Mesenchymal stem cell (in vitro differentiated cells and primary cell): ENCODE measurements at regions not wholly inside any gene's neighbourhood (a gene's known extent, or its start where the extent isn't known, plus 50 kb on each side); places are given as distances from the start of the nearest gene placed in this dataset.
"Not testable (repeated sequence)": the region's sequence is repeated elsewhere in the genome, so short reads cannot be mapped to it uniquely, and the experiment has no call there.

ENCODE experiments used
- DNase-seq: peaks from one replicate; pipeline ENCODE4 v3.0.0-alpha.2; 2013
- H2AFZ ChIP-seq: one replicate; pipeline ENCODE4 v1.6.1; 2013; ENCODE audit warnings: low read depth, mild to moderate bottlenecking, control low read depth, inconsistent platforms, low read length, moderate library complexity
- H2AK5ac ChIP-seq: 2 replicates; pipeline ENCODE4 v1.6.1; 2013; ENCODE audit warnings: low read length, moderate library complexity, mild to moderate bottlenecking, inconsistent platforms; ENCODE audit not compliant: severe bottlenecking
- H2BK120ac ChIP-seq: one replicate; pipeline ENCODE4 v1.6.1; 2013; ENCODE audit warnings: low read depth, mild to moderate bottlenecking, inconsistent platforms, low read length, moderate library complexity
- H2BK12ac ChIP-seq, 2 experiments: one replicate each; pipeline ENCODE4 v1.6.1; 2013; ENCODE audit warnings: inconsistent platforms in 2 of 2, low read length in 2 of 2, mild to moderate bottlenecking in 2 of 2, moderate library complexity in 2 of 2, control low read depth in 1 of 2
- H2BK15ac ChIP-seq: one replicate; pipeline ENCODE4 v1.6.1; 2013; ENCODE audit warnings: mild to moderate bottlenecking, low read depth, inconsistent platforms; ENCODE audit not compliant: poor library complexity, severe bottlenecking
- H2BK5ac ChIP-seq: 2 replicates; pipeline ENCODE4 v1.6.1; 2013; ENCODE audit warnings: low read depth, mild to moderate bottlenecking, low read length, control low read depth, inconsistent platforms; ENCODE audit not compliant: poor library complexity, severe bottlenecking
- H3K14ac ChIP-seq, 2 experiments: one replicate each; pipeline ENCODE4 v1.6.1; 2013; ENCODE audit warnings: inconsistent platforms in 2 of 2, low read length in 2 of 2, control low read depth in 1 of 2, mild to moderate bottlenecking in 1 of 2, moderate library complexity in 1 of 2
- H3K18ac ChIP-seq, 2 experiments: one replicate each; pipeline ENCODE4 v1.6.1; 2013; ENCODE audit warnings: inconsistent platforms in 2 of 2, low read length in 2 of 2, control low read depth in 1 of 2, low read depth in 1 of 2, mild to moderate bottlenecking in 1 of 2
- H3K23ac ChIP-seq, 2 experiments: one replicate each; pipeline ENCODE4 v1.6.1; 2013; ENCODE audit warnings: inconsistent platforms in 2 of 2, low read length in 2 of 2, mild to moderate bottlenecking in 2 of 2, moderate library complexity in 2 of 2, control low read depth in 1 of 2
- H3K27ac ChIP-seq: 2 replicates; pipeline ENCODE4 v1.5.1; 2013; ENCODE audit warnings: mild to moderate bottlenecking, moderate library complexity, low read length, control low read depth, inconsistent platforms; ENCODE audit not compliant: poor library complexity, severe bottlenecking
- H3K27me3 ChIP-seq, 2 experiments: 2 replicates each; pipeline versions ENCODE4 v1.6.1 to v1.7.0; 2013; ENCODE audit warnings: low read length in 2 of 2, mild to moderate bottlenecking in 2 of 2, moderate library complexity in 2 of 2, control low read depth in 1 of 2, inconsistent platforms in 1 of 2; ENCODE audit not compliant: control insufficient read depth in 1 of 2, insufficient read depth in 1 of 2
- H3K36me3 ChIP-seq, 2 experiments: 2 replicates each; pipeline versions ENCODE4 v1.6.1 to v1.7.0; 2013; ENCODE audit warnings: low read length in 2 of 2, control low read depth in 1 of 2, inconsistent platforms in 1 of 2, low read depth in 1 of 2, mild to moderate bottlenecking in 1 of 2; ENCODE audit not compliant: insufficient read depth in 2 of 2, control insufficient read depth in 1 of 2
- H3K4ac ChIP-seq, 2 experiments: one replicate each; pipeline ENCODE4 v1.6.1; 2013; ENCODE audit warnings: inconsistent platforms in 2 of 2, low read length in 2 of 2, mild to moderate bottlenecking in 2 of 2, moderate library complexity in 2 of 2, control low read depth in 1 of 2, low read depth in 1 of 2
- H3K4me1 ChIP-seq: 2 replicates; pipeline ENCODE4 v1.6.1; 2013; ENCODE audit warnings: low read depth, low read length, control low read depth; ENCODE audit not compliant: control insufficient read depth, insufficient read depth
- H3K4me2 ChIP-seq: 2 replicates; pipeline ENCODE4 v1.6.1; 2013; ENCODE audit warnings: low read length, mild to moderate bottlenecking, inconsistent platforms; ENCODE audit not compliant: poor library complexity, severe bottlenecking
- H3K4me3 ChIP-seq, 2 experiments: 2 replicates each; pipeline versions ENCODE4 v1.5.1 to v1.7.0; 2013; ENCODE audit warnings: low read length in 2 of 2, mild to moderate bottlenecking in 2 of 2, control low read depth in 1 of 2, low read depth in 1 of 2; ENCODE audit not compliant: insufficient read depth in 1 of 2
- H3K79me1 ChIP-seq: replicated peaks from 2 replicates; pipeline ENCODE4 v1.6.1; 2013; ENCODE audit warnings: mild to moderate bottlenecking, control low read depth, low read length, inconsistent platforms; ENCODE audit not compliant: poor library complexity, severe bottlenecking
- H3K9ac ChIP-seq: 2 replicates; pipeline ENCODE4 v1.7.0; 2013; ENCODE audit warnings: mild to moderate bottlenecking, low read length, moderate library complexity
- H3K9me3 ChIP-seq: 2 replicates; pipeline ENCODE4 v1.7.0; 2013; ENCODE audit warnings: mild to moderate bottlenecking, low read length; ENCODE audit not compliant: control insufficient read depth
- H4K8ac ChIP-seq: one replicate; pipeline ENCODE4 v1.6.1; 2013; ENCODE audit warnings: inconsistent platforms, mild to moderate bottlenecking, low read length, moderate library complexity
- H4K91ac ChIP-seq: one replicate; pipeline ENCODE4 v1.6.1; 2013; ENCODE audit warnings: mild to moderate bottlenecking, low read length, inconsistent platforms
- WGBS: methylation state at CpG from one replicate; pipeline ENCODE4 v1.1.7; 2013; ENCODE audit warnings: mixed read lengths; 5-methylcytosine and 5-hydroxymethylcytosine counted together

DNA sequence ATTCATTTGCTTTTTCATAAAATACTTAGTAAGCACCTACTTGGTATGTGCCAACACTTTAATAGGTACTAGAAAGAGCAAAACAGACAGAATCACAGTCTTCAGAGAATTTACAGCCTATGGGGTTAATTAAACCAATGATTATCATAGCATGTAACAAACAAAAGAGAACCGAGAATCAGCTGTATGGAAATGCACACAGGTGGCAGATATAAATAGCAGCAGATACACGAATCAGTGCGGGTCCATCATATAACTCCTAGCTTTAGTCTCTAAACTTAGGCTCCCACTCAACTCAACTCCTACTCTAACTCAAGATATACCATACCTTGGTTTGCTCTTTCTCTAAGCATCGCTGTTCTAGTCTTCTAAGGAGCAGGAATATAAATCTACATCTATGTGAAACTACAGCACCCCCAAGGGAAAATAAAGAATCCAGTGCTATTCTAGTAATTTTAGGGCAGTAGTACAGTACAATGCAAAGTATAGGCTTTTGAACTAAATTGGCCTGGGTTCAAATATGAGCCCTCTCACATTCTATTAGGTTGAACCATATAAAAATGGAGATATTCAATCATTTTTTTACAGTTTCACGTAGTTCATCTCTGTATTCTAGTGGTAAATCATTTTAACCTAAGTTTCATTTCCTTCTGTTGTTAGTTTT is 108.5 kb upstream of the NBPF9 start:
- H3K9me3 ChIP-seq, H3K79me1 ChIP-seq, H2BK5ac ChIP-seq, H2BK120ac ChIP-seq, H3K14ac ChIP-seq, H3K23ac ChIP-seq, H3K27me3 ChIP-seq, H2BK15ac ChIP-seq, H3K36me3 ChIP-seq, H3K18ac ChIP-seq, H3K9ac ChIP-seq, DNase-seq, H3K4me1 ChIP-seq, H3K4me3 ChIP-seq, H3K4me2 ChIP-seq, H2BK12ac ChIP-seq, H2AFZ ChIP-seq, H4K8ac ChIP-seq, H4K91ac ChIP-seq, H2AK5ac ChIP-seq, H3K27ac ChIP-seq, H3K4ac ChIP-seq: not testable (repeated sequence)
- WGBS, result no CpG with 5 or more reads among the region's 5 CpGs

DNA sequence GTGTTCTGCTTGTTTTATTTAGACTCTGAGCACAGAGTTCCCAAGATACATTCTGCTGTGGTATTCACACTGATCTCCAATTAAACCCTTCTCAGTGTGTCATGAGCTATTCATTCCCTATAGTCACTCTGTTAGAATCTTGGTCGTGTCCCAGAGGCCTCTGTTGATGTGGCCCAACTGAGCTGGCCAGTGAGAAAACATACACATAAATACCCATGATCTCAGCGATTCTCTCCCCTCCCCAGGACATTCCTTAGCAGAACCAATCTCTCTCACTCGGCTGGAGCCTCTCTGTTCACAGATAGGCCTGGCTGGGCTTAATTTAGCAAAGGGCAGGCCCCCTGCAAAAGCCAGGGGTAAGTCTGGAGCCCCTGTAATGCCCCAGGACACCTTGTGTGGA is 109.6 kb upstream of the NBPF9 start:
- H3K79me1 ChIP-seq, H3K36me3 ChIP-seq, H3K14ac ChIP-seq, H3K27me3 ChIP-seq, H2BK15ac ChIP-seq, H2BK5ac ChIP-seq, H4K91ac ChIP-seq, H3K9me3 ChIP-seq, DNase-seq, H2BK120ac ChIP-seq, H4K8ac ChIP-seq, H2BK12ac ChIP-seq, H3K23ac ChIP-seq, H2AFZ ChIP-seq, H3K4me1 ChIP-seq, H3K18ac ChIP-seq, H3K4me3 ChIP-seq, H2AK5ac ChIP-seq, H3K4ac ChIP-seq, H3K9ac ChIP-seq, H3K4me2 ChIP-seq, H3K27ac ChIP-seq: not testable (repeated sequence)
- WGBS, result no CpG with 5 or more reads among the region's 3 CpGs

DNA sequence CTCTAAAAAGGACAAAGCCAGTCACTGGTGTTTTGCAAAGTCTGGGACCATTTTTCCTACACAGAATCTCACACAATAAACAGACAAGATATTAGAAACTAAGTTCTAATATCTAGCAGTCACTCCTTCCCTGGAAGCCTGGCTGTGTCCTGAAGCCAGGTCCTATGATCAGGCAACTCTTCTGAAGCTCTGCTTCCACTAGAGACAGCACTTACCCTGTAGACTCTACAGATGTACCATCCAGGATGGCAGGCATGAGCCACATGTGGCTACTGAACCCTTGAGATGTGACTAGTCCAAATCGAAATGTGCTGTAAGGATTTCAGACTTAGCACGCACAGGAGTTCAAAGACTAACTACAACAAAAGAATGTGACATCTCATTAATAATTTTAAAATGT is 110.3 kb upstream of the NBPF9 start:
- not testable (repeated sequence) for H2BK5ac ChIP-seq, H3K4me2 ChIP-seq, DNase-seq, H2BK120ac ChIP-seq, H3K4ac ChIP-seq, H4K91ac ChIP-seq, H3K9me3 ChIP-seq, H4K8ac ChIP-seq, H3K18ac ChIP-seq, H3K36me3 ChIP-seq, H3K27ac ChIP-seq, H3K27me3 ChIP-seq, H3K79me1 ChIP-seq, H2AK5ac ChIP-seq, H2AFZ ChIP-seq, H2BK12ac ChIP-seq, H3K14ac ChIP-seq, H3K4me3 ChIP-seq, H3K23ac ChIP-seq, H2BK15ac ChIP-seq, H3K9ac ChIP-seq, H3K4me1 ChIP-seq
- WGBS, result no CpG with 5 or more reads among the region's 2 CpGs

DNA sequence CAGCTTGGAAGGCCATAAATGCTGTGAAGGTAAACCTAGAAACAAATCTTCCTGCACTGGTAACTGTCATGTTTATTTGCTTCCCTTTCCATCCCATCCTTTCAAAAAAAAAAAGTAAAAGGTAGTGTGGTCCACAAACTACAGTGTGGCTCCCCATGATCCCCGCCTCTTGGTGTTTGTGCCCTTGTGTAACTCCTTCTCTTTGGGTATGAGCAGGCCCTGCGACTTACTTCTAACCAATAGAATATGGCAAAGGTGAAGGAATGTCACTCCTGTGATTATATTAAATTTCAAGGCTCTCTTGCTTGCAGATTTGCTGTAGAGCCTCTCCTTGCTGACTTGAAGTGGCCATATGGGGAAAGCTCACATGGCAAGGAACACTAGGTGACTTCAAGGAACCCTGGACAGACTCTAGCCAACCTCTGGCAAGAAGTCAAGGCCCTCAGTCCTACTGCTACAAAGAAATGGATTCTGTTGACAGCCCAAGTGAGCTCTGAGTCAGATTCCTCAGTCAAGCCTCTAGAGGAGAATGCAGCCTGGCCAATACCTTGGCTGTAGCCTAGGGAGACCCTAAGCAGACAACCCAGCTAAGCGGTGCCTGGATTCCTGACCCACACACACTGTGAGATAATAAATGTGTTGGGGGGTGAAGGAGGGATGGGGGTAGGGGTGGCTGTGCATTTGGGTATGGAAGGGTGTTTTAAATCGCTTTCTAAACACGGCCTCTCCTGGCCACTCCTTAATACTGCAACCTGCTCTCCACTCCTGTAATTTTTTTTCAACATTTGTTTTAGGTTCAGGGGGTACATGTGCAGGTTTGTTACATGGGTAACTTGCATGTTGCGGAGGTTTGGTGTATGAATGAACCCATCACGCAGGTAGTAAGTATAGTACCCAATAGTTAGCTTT is 115.0 kb upstream of the NBPF9 start:
- H3K4ac ChIP-seq, H2AK5ac ChIP-seq, H3K18ac ChIP-seq, H3K27me3 ChIP-seq, H4K91ac ChIP-seq, DNase-seq, H3K79me1 ChIP-seq, H2AFZ ChIP-seq, H3K36me3 ChIP-seq, H3K27ac ChIP-seq, H2BK120ac ChIP-seq, H3K9ac ChIP-seq, H3K23ac ChIP-seq, H4K8ac ChIP-seq, H3K14ac ChIP-seq, H2BK15ac ChIP-seq, H3K4me3 ChIP-seq, H2BK5ac ChIP-seq, H3K4me1 ChIP-seq, H3K4me2 ChIP-seq, H3K9me3 ChIP-seq, H2BK12ac ChIP-seq: not testable (repeated sequence)
- no CpG with 5 or more reads among the region's 7 CpGs for WGBS
